ENCODE measurements at regions not wholly inside any gene's neighbourhood (a gene's known extent, or its start where the extent isn't known, plus 50 kb on each side); places are given as distances from the start of the nearest gene placed in this dataset.

DNA sequence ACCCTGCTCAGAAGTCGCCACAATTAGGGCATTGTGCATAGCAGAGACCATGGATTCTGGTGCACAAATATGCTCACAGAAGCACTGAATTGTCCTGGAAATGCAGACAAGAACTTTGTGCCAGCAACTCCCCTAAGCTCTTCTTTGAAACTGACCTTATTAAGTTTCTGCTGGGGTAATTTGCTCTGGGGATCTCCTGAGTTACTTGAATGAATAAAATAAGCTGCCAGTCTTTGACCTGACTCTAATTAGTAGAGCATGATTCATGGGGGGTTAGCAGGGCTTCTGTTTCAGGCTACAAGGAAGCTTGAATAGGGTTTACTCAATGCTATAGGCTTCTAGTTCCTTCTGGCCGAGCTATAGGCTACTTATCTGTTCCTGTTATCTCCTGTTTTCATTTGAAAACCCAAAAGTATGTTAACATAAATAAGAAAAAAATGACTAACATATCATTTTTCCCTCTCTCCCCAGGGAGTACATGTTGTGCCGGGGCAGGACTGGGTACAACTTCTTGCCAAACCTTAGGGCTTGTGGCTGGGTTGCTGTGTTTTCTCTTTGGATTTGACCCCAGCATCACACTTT, 169.0 kb upstream of the TMEM229A start:
- TF ChIP-seq, protein P1, sequence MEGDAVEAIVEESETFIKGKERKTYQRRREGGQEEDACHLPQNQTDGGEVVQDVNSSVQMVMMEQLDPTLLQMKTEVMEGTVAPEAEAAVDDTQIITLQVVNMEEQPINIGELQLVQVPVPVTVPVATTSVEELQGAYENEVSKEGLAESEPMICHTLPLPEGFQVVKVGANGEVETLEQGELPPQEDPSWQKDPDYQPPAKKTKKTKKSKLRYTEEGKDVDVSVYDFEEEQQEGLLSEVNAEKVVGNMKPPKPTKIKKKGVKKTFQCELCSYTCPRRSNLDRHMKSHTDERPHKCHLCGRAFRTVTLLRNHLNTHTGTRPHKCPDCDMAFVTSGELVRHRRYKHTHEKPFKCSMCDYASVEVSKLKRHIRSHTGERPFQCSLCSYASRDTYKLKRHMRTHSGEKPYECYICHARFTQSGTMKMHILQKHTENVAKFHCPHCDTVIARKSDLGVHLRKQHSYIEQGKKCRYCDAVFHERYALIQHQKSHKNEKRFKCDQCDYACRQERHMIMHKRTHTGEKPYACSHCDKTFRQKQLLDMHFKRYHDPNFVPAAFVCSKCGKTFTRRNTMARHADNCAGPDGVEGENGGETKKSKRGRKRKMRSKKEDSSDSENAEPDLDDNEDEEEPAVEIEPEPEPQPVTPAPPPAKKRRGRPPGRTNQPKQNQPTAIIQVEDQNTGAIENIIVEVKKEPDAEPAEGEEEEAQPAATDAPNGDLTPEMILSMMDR (IDR thresholded peaks at IDR 0.05), result no peak
- TF ChIP-seq EP300 (IDR thresholded peaks at IDR 0.05) (no peak), POLR2A (IDR thresholded peaks at IDR 0.05) (no peak)
